ENCODE measurements at regions not wholly inside any gene's neighbourhood (a gene's known extent, or its start where the extent isn't known, plus 50 kb on each side); places are given as distances from the start of the nearest gene placed in this dataset.

- no peak for TF ChIP-seq CTCF (IDR thresholded peaks at IDR 0.05)
- no peak for TF ChIP-seq EP300 (IDR thresholded peaks at IDR 0.05)
- no peak for TF ChIP-seq POLR2AphosphoS5 (IDR thresholded peaks at IDR 0.05)
- no peak for TF ChIP-seq POLR2A (IDR thresholded peaks at IDR 0.05)
Observed at GRCh38 chr1:63266857-63267256, 55.5 kb upstream of the FOXD3 start.
